NCI-H146 (cell line): ENCODE measurements at regions not wholly inside any gene's neighbourhood (a gene's known extent, or its start where the extent isn't known, plus 50 kb on each side); places are given as distances from the start of the nearest gene placed in this dataset.

ENCODE experiments used
- DNase-seq: peaks from one replicate; lab custom pipeline; 2025; lab: John Stamatoyannopoulos, UW

DNA sequence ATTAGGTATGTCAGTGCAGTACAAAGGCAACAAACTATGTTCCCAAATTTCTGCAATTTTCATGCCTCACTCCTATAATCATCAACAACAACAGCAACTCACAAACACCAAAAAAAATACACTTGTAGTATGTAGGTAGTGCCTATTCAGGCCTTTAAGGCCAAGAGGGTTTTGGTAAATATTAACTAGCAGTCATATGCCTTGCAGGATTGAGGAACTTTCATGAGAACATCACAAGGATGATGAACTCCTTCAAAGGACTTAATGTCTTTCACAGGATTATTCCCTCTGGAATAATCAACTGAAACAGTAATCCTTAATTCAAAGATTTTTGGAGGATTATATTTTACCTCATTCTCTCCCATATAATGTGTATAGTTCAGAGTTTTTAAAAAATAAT is 293.8 kb downstream of the NOVA1 start:
- no peak for DNase-seq

DNA sequence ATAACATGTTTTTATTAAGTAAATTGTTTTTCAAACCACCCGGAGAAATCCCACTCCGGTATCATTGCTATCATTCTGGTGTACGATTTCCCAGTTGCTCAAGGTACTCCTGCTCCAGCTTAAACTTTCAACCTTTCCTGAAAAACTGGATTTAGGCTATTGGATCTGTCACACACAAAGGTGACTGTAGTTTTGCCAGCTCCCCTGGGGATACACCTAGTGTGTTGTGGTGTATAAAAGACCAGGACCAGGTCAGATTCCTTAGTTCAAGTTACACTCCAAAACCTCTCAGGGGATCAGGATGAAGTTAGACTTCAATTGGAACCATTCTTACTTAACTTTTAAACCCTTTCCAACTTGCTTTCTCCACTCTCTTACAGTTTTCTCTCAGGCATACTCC is 303.9 kb downstream of the NOVA1 start:
- no peak for DNase-seq

DNA sequence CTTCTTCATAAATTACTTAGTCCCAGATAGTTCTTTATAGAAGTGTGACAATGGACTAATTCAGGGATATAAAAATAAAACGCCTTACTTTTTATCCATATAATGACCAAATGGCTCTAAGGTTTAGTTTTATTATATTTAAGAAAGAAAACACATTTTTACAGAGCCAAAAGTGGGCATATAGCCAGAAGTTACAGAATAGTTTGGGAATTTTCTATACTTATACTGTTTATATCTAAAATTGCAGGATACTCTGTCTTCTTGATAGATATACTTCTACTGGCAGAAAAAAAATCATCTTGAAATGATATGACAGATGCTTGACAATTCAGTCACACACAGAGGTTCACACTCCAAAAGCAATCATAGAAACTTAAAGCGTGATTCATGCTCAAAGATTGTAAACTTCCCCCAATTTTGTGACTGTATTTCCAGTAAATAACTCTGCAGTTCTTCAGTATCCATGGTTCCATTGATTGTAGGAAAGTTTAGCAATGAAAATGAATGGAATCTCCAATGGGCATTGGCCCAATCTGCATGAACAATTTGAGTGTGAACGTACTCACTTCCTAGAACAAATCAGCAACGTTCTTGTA is 307.8 kb downstream of the NOVA1 start:
- no peak for DNase-seq

GRCh38 chr14:26286913-26287205 is 311.0 kb downstream of the NOVA1 start:
- DNase-seq, result peak; percentile 23

- peak; percentile 6 for DNase-seq
These were observed 311.5 kb downstream of the NOVA1 start for GRCh38 chr14:26286081-26286912.

GRCh38 chr14:26282578-26282977 is 315.3 kb downstream of the NOVA1 start:
- peak; percentile 64 for DNase-seq

DNA sequence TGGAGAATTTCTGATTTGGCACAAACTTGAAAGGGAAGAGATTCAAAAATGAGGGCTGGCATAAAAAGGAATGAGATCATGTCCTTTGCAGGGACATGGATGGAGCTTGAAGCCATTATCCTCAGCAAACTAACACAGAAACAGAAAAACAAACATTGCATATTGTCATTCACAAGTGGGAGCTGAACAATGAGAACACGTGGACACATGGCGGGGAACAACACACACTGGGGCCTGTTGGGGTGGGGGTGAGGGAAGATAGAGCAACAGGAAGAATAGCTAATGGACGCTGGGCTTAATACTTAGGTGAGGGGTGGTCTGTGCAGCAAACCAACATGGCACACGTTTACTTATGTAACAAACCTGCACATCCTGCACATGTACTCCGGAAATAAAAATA is 315.8 kb downstream of the NOVA1 start:
- DNase-seq, result peak; percentile 95

GRCh38 chr14:26281280-26281998 is 316.4 kb downstream of the NOVA1 start:
- peak; percentile 73 for DNase-seq

DNA sequence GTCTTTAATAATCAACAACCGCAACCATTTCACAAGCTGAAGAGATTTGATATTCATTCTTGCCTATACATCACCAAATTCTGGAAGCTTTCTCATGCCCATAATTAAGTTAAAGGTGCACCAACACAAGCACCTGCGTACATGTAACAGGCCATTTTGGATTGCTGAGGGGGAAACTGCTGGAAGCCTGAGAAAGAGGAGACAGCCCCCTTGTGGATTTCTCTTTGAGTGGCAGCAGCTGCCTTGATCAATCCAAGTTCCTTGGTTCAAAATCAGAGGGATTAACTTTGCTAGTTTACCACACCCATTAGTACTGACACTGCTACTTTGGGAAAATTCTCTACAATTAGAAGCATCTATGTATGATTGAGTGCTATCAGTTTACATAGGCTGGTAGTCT is 321.1 kb downstream of the NOVA1 start:
- peak; percentile 31 for DNase-seq

DNA sequence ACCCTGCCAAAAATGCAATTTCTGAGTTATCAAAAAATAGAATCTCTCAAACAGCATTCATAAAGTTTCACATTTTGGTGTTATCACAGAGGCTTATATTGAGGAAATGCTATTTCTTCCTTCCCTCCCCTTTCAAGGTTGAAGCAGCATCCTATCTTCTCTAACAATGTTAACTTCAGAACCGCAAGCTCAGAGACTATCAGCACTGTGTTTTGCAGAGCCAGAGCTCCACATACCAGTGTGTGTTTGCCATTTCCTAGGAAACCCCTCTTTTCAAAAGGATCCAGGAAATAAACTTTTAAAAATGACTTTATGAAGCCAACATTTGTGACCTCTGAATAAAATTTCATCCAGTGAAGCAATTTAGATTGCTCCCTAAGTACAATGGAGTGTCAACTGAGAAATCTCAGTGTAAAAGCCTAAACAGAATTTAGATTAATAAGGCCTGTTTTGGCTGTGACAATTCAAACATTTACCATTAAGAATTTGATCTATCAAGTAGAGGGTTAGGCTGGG is 332.6 kb downstream of the NOVA1 start:
- DNase-seq, result no peak

GRCh38 chr14:26261368-26262122 is 336.3 kb downstream of the NOVA1 start:
- no peak for DNase-seq

- DNase-seq, result peak; percentile 25
These were observed 342.6 kb downstream of the NOVA1 start for GRCh38 chr14:26255213-26255612.

GRCh38 chr14:26252176-26252575 is 345.7 kb downstream of the NOVA1 start:
- no peak for DNase-seq

DNA sequence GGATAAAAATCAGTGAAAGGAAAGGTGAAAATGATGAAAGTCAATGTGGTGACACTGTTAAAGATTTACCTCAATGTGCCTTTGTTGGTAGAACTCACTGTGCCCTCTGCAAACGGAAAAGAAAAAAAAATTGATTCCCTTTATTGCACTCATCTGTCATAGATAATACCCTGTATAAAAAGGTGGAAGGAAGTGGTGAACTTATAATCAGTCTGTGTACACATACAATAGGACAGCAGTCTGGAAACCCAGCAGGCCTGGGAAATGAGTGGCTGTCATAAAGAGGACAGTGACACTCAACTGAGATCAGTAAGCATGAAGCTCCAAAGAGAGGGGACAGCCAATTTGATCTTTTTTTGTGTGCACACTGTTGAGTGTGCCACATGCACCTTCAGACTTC is 364.7 kb downstream of the NOVA1 start:
- DNase-seq, result peak; percentile 42

- peak; percentile 7 for DNase-seq
These were observed 379.0 kb downstream of the NOVA1 start for GRCh38 chr14:26218861-26219260.

- no peak for DNase-seq
These were observed 380.1 kb downstream of the NOVA1 start for GRCh38 chr14:26217778-26218177.

GRCh38 chr14:26216786-26217185 is 381.0 kb downstream of the NOVA1 start:
- DNase-seq, result no peak

GRCh38 chr14:26213846-26214575 is 383.8 kb downstream of the NOVA1 start:
- DNase-seq, result no peak

- no peak for DNase-seq
These were observed 388.1 kb downstream of the NOVA1 start for GRCh38 chr14:26209699-26210098.

DNA sequence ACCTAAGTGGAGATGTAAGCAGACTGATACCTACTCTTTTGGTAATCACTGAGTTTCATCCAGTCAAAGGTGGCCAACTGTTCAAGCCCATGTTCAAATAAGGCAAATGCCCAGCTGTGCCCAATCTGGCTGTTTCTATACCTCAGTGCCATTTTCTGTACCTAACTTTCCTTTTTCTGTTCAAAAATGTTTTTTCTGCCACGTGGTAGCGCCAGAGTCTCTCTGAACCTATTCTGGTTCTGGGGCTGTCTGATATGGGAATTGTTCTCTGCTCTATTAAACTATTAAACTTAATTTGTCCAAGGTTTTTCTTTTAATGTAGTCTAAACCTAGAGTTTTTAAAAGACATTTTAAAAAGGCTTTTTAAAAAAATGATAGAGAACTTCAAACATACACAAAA is 391.2 kb downstream of the NOVA1 start:
- DNase-seq, result peak; percentile 10

- no peak for DNase-seq
These were observed 392.9 kb downstream of the NOVA1 start for GRCh38 chr14:26204728-26205479.
